ENCODE measurements at regions not wholly inside any gene's neighbourhood (a gene's known extent, or its start where the extent isn't known, plus 50 kb on each side); places are given as distances from the start of the nearest gene placed in this dataset.
"Not testable (repeated sequence)": the region's sequence is repeated elsewhere in the genome, so short reads cannot be mapped to it uniquely, and the experiment has no call there.

- no peak for DNase-seq
Measured at GRCh38 chr13:84096216-84096615, 213.9 kb upstream of the SLITRK1 start.

GRCh38 chr13:84088996-84089395, 206.7 kb upstream of the SLITRK1 start:
- no peak for DNase-seq

DNA sequence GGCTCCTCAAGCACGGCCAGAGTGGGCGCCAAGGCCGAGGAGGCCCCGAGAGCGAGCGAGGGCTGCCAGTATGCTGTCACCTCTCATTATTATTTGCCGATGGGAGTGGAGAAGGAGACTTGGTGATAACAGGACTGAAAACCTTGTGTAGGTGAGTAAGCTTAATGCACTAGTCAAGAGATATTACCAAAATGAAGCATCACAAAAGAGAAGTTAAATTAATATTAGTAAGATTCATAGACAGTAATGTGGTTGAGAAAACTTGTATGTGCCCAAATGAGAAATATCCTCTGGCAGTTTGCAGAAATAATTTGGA, 204.5 kb upstream of the SLITRK1 start:
- DNase-seq: no peak

- not testable (repeated sequence) for DNase-seq
Measured at GRCh38 chr13:84086098-84086846, 204.0 kb upstream of the SLITRK1 start.

GRCh38 chr13:84082462-84082861, 200.2 kb upstream of the SLITRK1 start:
- DNase-seq: no peak

GRCh38 chr13:84080748-84081530, 198.7 kb upstream of the SLITRK1 start:
- no peak for DNase-seq

GRCh38 chr13:84077271-84077670, 195.0 kb upstream of the SLITRK1 start:
- DNase-seq: no peak

GRCh38 chr13:84076280-84076679, 194.0 kb upstream of the SLITRK1 start:
- no peak for DNase-seq

DNA sequence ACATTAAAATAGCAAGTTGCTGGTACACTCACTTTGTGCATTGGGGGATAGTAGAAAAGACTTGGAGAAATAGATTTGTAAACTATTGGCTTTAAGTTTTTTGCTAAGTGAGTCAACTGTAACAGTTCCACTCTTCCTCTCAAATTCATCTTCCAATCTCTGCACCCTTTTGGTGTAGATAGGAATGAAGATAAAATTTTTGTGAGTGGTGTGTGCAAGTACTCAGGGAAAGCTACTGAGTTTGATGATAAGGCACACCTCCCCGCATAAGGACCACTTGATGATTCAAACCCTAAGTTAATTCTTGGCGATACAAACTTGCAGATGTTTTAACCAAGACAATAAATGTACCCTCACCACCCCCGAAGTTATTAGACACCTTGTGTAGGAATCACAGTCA, 168.3 kb upstream of the SLITRK1 start:
- DNase-seq: no peak

DNA sequence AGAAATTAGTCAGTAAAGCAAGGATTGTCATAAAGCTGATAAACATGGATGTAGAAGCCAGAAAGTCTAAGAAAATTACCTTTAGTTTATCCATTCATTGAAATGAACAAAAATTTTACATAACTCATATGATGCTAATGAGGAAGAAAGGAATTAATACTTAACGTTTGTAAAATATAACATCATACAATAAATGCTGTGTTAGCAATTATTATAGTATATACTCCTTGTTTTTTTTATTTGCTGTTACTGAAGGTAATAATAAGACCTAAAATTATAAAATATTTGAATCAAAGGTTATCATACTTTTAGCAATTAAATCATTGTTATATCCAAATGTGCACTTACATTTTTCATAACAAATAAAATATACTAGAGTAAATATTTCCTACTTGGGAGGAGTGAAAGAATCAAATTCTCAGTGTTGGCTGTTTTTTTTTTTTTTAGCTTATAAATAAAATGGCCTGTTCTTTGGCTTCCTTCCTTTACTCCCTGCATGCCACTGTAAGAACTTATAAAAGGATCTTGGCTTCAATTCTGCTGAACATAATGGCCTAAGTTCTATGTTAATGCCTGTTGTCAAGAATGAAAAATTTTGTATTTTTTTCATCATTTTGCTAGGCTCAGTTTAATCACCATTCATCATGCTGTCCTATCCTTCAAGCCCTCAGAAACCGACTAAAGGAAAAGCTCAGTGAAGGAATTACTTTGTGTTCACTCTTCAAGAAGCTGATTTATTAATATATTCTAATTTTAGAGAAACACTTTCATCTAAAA, 167.4 kb upstream of the SLITRK1 start:
- no peak for DNase-seq

GRCh38 chr13:84044805-84045204, 162.5 kb upstream of the SLITRK1 start:
- DNase-seq: no peak

DNA sequence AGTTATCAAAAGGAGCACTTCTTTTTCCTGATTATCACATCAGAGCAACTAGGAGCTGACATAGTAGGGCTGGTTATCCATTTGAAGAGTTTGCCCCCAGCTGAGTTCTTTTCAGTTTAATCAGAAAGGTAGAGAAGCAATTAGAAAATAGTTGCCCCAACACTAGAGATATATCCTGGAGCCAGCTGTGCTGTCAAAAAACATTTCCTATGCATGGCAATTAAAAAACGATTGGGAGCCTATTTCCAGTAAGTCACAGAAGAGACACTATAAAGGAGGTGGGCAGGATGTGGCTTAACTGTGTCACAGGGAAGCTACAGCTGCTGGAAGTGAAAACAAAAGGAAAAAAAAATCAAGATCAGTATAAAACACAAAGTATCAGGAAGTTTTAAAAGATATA, 155.7 kb upstream of the SLITRK1 start:
- DNase-seq: no peak

GRCh38 chr13:84032116-84032515, 149.8 kb upstream of the SLITRK1 start:
- DNase-seq: no peak

DNA sequence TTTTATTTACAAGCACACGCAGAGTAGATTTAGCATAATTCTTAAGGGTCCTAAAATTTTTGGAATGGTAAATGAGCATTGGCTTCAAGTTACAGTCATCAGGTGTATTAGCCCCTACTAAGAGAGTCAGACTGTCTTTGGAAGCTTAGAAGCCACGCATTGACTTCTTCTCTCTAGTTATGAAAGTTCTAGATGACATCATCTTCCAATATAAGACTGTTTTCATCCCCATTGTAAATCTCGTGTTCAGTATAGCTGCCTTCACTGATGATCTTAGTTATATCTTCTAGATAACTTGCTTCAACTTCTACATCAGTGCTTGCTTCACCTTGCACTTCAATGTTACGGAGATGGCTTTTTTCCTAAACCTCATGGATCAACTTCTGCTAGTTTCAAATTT, 148.8 kb upstream of the SLITRK1 start:
- no peak for DNase-seq

DNA sequence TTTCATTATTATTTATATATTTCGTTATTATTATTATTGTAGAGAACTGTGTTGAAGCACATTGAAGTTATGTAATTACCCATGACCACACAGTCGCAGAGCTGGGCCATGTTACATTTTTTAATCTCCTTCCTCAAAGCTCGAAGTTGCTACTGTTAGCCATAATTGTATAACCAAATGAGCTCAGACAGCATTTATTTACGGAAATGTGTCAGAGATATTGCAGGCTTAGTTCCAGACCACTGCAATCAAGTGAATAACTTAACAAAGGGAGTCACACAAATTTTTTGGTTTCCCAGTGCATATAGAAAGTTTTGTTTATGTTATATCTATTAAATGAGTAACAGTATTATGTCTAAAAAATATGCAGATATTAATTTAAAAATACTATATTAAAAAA, 147.1 kb upstream of the SLITRK1 start:
- DNase-seq: no peak

DNA sequence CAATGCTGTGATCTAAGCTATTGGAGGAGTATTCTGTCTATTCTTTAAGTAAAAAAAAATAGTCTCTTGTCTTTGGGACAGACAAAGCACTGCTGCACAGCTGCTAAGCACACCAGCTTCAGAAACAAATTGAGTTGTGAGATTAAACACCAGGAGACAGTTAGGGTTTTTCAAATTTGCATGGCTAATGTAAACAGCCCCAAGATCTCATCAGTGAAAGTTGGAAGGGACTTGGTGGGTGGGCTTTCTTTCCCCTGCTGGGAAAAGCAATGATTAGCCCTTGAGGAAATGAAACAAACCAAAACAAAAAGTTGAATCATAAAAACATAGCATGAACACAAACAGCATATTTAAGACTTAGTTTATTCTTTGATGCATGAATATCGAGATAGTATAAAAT, 143.6 kb upstream of the SLITRK1 start:
- DNase-seq: no peak

DNA sequence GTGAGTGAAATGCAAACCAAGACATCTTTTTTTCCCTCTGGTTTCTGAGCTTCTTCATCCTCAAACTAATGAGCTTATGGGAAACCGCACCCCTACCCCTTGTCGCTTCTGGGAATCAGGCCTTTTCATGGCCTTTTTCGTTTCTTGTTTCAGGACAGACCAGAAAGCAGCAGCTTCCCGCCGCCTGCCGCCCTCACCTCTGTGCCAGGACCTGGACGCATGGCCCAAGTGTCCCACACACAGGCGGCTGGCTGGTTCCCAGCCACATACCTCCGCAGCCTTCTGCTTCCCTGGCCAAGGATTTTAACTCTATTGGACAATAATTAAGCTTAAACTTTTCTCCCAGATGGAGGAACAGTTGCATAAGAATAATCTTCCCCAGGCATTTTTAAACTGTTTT, 114.1 kb upstream of the SLITRK1 start:
- DNase-seq: no peak

- no peak for DNase-seq
Measured at GRCh38 chr13:83995930-83996329, 113.7 kb upstream of the SLITRK1 start.

DNA sequence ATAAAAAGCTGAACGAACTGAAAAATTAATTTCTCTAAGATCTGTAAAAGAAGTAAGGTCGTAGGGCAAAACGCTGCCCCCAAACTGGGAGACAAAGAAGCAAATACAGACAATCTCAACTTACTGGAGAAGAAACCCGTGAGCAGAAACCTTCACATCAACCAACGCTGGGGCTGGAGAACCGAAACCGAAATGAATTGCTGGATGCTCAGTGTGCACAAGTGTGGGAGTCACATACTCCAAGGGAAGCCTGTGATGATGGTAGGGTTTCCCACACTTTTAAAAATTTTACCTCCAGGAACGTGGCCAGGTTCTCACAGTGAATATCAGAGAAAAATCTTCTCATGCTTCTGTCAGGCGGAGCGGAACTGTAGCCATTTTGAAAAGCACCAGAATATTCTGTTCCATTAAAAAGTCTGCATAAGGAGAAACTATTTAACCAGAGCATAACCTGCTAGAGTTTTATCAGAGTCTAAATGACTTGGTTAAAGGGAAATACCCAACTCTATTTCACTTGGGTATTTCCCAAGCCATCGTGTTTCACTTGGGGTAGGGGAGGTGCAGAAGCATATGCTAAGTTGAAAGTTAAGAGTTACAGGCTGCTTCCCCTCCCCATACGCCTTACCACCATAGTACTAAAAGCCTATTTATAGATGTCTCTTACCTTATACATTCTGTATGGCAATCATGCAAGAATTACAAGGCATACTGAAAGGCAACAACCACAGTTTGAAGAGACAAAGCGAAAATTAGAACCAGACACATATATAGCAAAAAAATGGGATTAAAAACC, 110.5 kb upstream of the SLITRK1 start:
- DNase-seq: no peak

DNA sequence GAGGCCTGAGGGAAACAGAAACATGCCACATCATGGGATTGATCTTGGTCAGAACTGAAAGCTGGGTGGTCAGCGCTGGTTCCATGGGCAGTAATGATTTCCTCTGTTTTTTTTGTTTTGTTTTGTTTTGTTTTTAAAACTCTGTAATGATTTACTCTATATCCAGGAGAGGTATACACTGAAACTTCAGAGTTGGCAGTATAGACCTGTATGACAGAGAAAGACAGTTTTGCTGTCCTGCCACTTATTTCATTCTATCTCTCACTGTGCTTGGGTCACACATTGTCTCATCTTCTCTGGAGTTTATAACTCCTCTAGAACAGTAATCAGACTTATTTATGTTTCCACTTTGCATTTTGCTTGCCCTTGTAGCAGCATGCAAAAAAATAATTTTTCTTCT, 105.1 kb upstream of the SLITRK1 start:
- DNase-seq: no peak

- DNase-seq: no peak
Measured at GRCh38 chr13:83984793-83985192, 102.5 kb upstream of the SLITRK1 start.

GRCh38 chr13:83980331-83980730, 98.1 kb upstream of the SLITRK1 start:
- DNase-seq: no peak

DNA sequence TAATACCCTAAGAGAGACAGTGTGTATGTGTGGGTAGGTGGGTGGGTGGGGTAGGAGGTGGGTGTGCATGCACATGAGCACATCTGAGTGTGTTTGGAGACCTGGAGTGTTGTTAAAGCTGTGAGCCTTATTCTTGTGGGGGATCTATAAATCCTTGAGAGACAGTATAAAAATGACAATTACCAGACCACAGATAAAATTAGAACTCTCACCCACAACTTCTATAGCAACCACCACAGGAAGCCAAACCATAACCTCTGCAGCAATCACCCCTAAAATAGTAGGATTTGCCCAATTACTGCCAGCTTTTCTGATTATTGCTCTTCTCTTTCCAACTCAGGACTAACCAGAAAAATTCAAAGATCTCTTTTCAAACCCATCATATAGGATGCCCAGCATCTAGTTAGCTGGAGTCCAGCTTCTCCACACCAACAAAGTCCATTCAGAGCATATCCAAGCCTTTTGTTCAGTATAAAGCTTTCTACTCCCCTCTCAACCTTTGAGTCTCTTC, 93.4 kb upstream of the SLITRK1 start:
- no peak for DNase-seq

Data from NCI-H2107 (cell line).